Ascending aorta (tissue), 2 donors: ENCODE measurements at regions not wholly inside any gene's neighbourhood (a gene's known extent, or its start where the extent isn't known, plus 50 kb on each side); places are given as distances from the start of the nearest gene placed in this dataset.

ENCODE experiments used
- DNase-seq, 2 donors: peaks; one replicate each; pipeline ENCODE4 v3.0.0-alpha.2; 2019; ENCODE audit warnings: low spot score in 2 of 2
- H3K27ac ChIP-seq, 2 donors: fragments of 200-600 bp; sonication (generic); one replicate each; pipeline ENCODE4 v1.5.1; 2016 to 2017; ENCODE audit warnings: mild to moderate bottlenecking in 1 of 2
- H3K27me3 ChIP-seq: fragments of 200-600 bp; sonication (generic); one replicate; pipeline ENCODE4 v1.5.1; 2017
- H3K36me3 ChIP-seq, 2 donors: fragments of 200-600 bp; sonication (generic); one replicate each; pipeline ENCODE4 v1.5.1; 2016
- H3K4me1 ChIP-seq, 2 donors: fragments of 200-600 bp; sonication (generic); one replicate each; pipeline ENCODE4 v1.5.1; 2016 to 2017; ENCODE audit warnings: mild to moderate bottlenecking in 1 of 2
- H3K4me3 ChIP-seq, 2 donors: fragments of 200-600 bp; sonication (generic); one replicate each; pipeline ENCODE4 v1.5.1; 2016 to 2017; ENCODE audit warnings: mild to moderate bottlenecking in 1 of 2
- H3K9me3 ChIP-seq, 2 donors: fragments of 200-600 bp; sonication (generic); one replicate each; pipeline ENCODE4 v1.5.1; 2016
- intact Hi-C: fragments of 100-400 bp; cut with DNase I; formaldehyde crosslinking; loops from one replicate; pipeline ENCODE4 v1.15.1; 2023
- TF ChIP-seq, protein P1 (sequence below), 3 experiments: fragments of 200-600 bp in 2 of 3; fragments of 450-650 bp in 1 of 3; sonication (generic) in 2 of 3; IDR thresholded peaks; one replicate each; pipeline ENCODE4 v1.5.1; 2016 to 2019; ENCODE audit warnings: antibody characterized with exemption in 3 of 3, mild to moderate bottlenecking in 1 of 3, moderate library complexity in 1 of 3

DNA sequence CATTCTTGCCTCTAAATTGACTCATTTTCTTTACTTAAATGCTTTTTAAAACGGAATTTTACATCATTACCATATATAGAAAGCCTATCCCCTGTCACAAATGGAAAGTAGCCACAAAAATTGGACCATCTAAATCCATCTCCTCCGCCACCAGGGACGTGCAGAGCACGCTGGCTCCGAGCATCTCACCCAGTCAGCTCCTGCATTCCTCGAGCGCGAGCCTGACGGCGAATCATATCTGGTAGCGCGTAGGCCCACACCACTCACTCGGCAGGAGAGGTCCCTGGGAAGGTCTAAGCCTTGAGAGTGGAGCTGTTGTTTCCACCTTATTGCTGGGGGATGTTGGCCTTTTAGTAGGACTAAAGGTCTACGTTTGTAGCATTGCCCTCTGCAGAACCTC is 152.4 kb downstream of the TRIM29 start:
- no peak for DNase-seq
- Histone ChIP-seq H3K27me3 (no peaks in the 10 kb centered on the region), H3K4me1 (no peaks in the 10 kb centered on the region), H3K9me3 (no peaks in the 10 kb centered on the region), H3K27ac (no peak overlapping the region), H3K4me3 (no peak overlapping the region), H3K36me3 (no peaks in the 10 kb centered on the region)
- TF ChIP-seq, protein P1, sequence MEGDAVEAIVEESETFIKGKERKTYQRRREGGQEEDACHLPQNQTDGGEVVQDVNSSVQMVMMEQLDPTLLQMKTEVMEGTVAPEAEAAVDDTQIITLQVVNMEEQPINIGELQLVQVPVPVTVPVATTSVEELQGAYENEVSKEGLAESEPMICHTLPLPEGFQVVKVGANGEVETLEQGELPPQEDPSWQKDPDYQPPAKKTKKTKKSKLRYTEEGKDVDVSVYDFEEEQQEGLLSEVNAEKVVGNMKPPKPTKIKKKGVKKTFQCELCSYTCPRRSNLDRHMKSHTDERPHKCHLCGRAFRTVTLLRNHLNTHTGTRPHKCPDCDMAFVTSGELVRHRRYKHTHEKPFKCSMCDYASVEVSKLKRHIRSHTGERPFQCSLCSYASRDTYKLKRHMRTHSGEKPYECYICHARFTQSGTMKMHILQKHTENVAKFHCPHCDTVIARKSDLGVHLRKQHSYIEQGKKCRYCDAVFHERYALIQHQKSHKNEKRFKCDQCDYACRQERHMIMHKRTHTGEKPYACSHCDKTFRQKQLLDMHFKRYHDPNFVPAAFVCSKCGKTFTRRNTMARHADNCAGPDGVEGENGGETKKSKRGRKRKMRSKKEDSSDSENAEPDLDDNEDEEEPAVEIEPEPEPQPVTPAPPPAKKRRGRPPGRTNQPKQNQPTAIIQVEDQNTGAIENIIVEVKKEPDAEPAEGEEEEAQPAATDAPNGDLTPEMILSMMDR (IDR thresholded peaks at IDR 0.05): no peak
- intact Hi-C loops: no loop called here

- no peak overlapping the region for H3K4me3 ChIP-seq
- intact Hi-C loops: no loop called here
Observed at GRCh38 chr11:119983816-119984215, 154.1 kb downstream of the TRIM29 start.

GRCh38 chr11:119983240-119983732 is 154.6 kb downstream of the TRIM29 start:
- no peaks in the 10 kb centered on the region for H3K27me3 ChIP-seq
- H3K36me3 ChIP-seq: no peaks in the 10 kb centered on the region
- no peak for DNase-seq
- H3K9me3 ChIP-seq: no peaks in the 10 kb centered on the region
- TF ChIP-seq, protein P1 (IDR thresholded peaks at IDR 0.05): no peak
- no peak overlapping the region for H3K4me3 ChIP-seq
- intact Hi-C loops: no loop called here
- H3K27ac ChIP-seq: no peak overlapping the region
- no peaks in the 10 kb centered on the region for H3K4me1 ChIP-seq

More at GRCh38 chr11:119983816-119984215, 154.1 kb downstream of the TRIM29 start:
- no peaks in the 10 kb centered on the region for H3K27me3 ChIP-seq
- no peaks in the 10 kb centered on the region for H3K9me3 ChIP-seq
- no peaks in the 10 kb centered on the region for H3K4me1 ChIP-seq
- no peak for DNase-seq
- H3K27ac ChIP-seq: no peak overlapping the region
- no peaks in the 10 kb centered on the region for H3K36me3 ChIP-seq
- TF ChIP-seq, protein P1 (IDR thresholded peaks at IDR 0.05): no peak

GRCh38 chr11:119982517-119983239 is 155.2 kb downstream of the TRIM29 start:
- H3K4me1 ChIP-seq: no peaks in the 10 kb centered on the region
- DNase-seq: no peak
- intact Hi-C loops: no loop called here
- no peak overlapping the region for H3K27ac ChIP-seq
- H3K27me3 ChIP-seq: no peaks in the 10 kb centered on the region
- no peak overlapping the region for H3K4me3 ChIP-seq
- H3K9me3 ChIP-seq: no peaks in the 10 kb centered on the region
- TF ChIP-seq, protein P1 (IDR thresholded peaks at IDR 0.05): no peak
- H3K36me3 ChIP-seq: no peaks in the 10 kb centered on the region

DNA sequence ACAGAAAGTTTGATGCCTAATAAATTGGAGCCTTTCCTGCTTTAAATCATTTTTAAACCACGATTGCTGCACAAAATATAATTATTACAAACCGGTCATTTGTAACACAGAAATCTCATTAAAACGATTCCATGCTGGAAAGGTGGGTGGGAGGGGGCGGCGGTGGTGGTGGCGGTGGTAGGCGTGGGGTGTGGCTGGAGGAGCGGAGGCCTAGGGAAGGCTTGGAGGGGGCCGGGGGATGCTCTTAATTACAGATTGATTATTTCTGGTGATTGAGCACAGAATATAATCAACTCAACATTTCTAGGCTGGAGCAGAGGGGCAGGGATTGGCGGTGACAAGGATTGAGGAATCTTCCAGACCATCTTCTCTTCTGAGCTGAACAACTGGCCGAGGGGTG is 157.5 kb downstream of the TRIM29 start:
- TF ChIP-seq, protein P1 (IDR thresholded peaks at IDR 0.05): no peak
- Histone ChIP-seq H3K4me1 (no peaks in the 10 kb centered on the region), H3K27me3 (no peaks in the 10 kb centered on the region), H3K4me3 (no peak overlapping the region), H3K27ac (no peak overlapping the region), H3K9me3 (no peaks in the 10 kb centered on the region), H3K36me3 (no peaks in the 10 kb centered on the region)
- intact Hi-C loops: no loop called here
- no peak for DNase-seq
